Adipose tissue (tissue), 3 donors: ENCODE measurements at regions not wholly inside any gene's neighbourhood (a gene's known extent, or its start where the extent isn't known, plus 50 kb on each side); places are given as distances from the start of the nearest gene placed in this dataset.

ENCODE experiments used
- H3K27ac ChIP-seq: one replicate; pipeline ENCODE4 v1.5.1; 2013; ENCODE audit warnings: low read depth, low read length
- WGBS, 3 donors: extraction: QIAGEN DNeasy Blood & Tissue Kit; methylation state at CpG; one replicate each; pipeline ENCODE4 v1.1.7; 2013; 5-methylcytosine and 5-hydroxymethylcytosine counted together
- donor health status: healthy with polysubstance abuse.
- donor health status: Bipolar disorder and iron deficiency.
- donor health status: healthy.

- no peak overlapping the region for H3K27ac ChIP-seq
- WGBS, 3 donors, result 32 to 43% (median 36%) methylated on average over 10 to 11 of the region's 11 CpGs
These were observed 173.6 kb downstream of the ANKRD60 start for GRCh38 chr20:58054780-58055373.

- no peak overlapping the region for H3K27ac ChIP-seq
- 49 to 65% (median 57%) methylated on average over 6 of the region's 6 CpGs for WGBS, 3 donors
These were observed 174.2 kb downstream of the ANKRD60 start for GRCh38 chr20:58054082-58054779.

- H3K27ac ChIP-seq, result no peak overlapping the region
- WGBS, 3 donors, result 79 to 97% (median 88%) methylated on average over 10 of the region's 10 CpGs
These were observed 174.9 kb downstream of the ANKRD60 start for GRCh38 chr20:58053391-58054055.

- H3K27ac ChIP-seq, result no peak overlapping the region
- WGBS, 3 donors, result 57 to 70% (median 58%) methylated on average over 1 of the region's 1 CpG
These were observed 177.1 kb downstream of the ANKRD60 start for GRCh38 chr20:58051367-58051766.

- H3K27ac ChIP-seq, result no peak overlapping the region
- WGBS, 3 donors, result 27 to 48% (median 45%) methylated on average over 3 of the region's 3 CpGs
These were observed 180.3 kb downstream of the ANKRD60 start for GRCh38 chr20:58048096-58048702.

- WGBS, 3 donors, result 64 to 89% (median 86%) methylated on average over 5 of the region's 5 CpGs
- no peak overlapping the region for H3K27ac ChIP-seq
These were observed 182.1 kb downstream of the ANKRD60 start for GRCh38 chr20:58046311-58046710.

GRCh38 chr20:58045579-58045978 is 182.9 kb downstream of the ANKRD60 start:
- no peak overlapping the region for H3K27ac ChIP-seq
- 71 to 84% (median 76%) methylated on average over 7 of the region's 7 CpGs for WGBS, 3 donors

GRCh38 chr20:58044931-58045555 is 183.4 kb downstream of the ANKRD60 start:
- 68 to 84% (median 80%) methylated on average over 9 of the region's 9 CpGs for WGBS, 3 donors
- no peak overlapping the region for H3K27ac ChIP-seq

- no peak overlapping the region for H3K27ac ChIP-seq
- 69 to 89% (median 76%) methylated on average over 6 of the region's 6 CpGs for WGBS, 3 donors
These were observed 184.2 kb downstream of the ANKRD60 start for GRCh38 chr20:58044286-58044685.

- 62 to 81% (median 77%) methylated on average over 17 of the region's 17 CpGs for WGBS, 3 donors
- no peak overlapping the region for H3K27ac ChIP-seq
These were observed 185.0 kb downstream of the ANKRD60 start for GRCh38 chr20:58043236-58044140.

GRCh38 chr20:58042591-58042990 is 185.9 kb downstream of the ANKRD60 start:
- WGBS, 3 donors, result 35 to 77% (median 65%) methylated on average over 1 of the region's 1 CpG
- H3K27ac ChIP-seq, result no peak overlapping the region

- WGBS, 3 donors, result 55 to 88% (median 87%) methylated on average over 15 of the region's 15 CpGs
- no peak overlapping the region for H3K27ac ChIP-seq
These were observed 187.8 kb downstream of the ANKRD60 start for GRCh38 chr20:58040447-58041290.

- WGBS, 3 donors, result 60 to 82% (median 72%) methylated on average over 26 of the region's 26 CpGs
- no peak overlapping the region for H3K27ac ChIP-seq
These were observed 189.0 kb downstream of the ANKRD60 start for GRCh38 chr20:58039274-58040092.

GRCh38 chr20:58038123-58038654 is 190.3 kb downstream of the ANKRD60 start:
- 64 to 75% (median 73%) methylated on average over 9 of the region's 9 CpGs for WGBS, 3 donors
- H3K27ac ChIP-seq, result no peak overlapping the region

- no peak overlapping the region for H3K27ac ChIP-seq
- 68 to 94% (median 86%) methylated on average over 2 of the region's 2 CpGs for WGBS, 3 donors
These were observed 190.8 kb downstream of the ANKRD60 start for GRCh38 chr20:58037631-58038030.

GRCh38 chr20:58033026-58033536 is 195.4 kb downstream of the ANKRD60 start:
- no peak overlapping the region for H3K27ac ChIP-seq
- 83 to 89% (median 86%) methylated on average over 4 of the region's 4 CpGs for WGBS, 3 donors
